ENCODE measurements at regions not wholly inside any gene's neighbourhood (a gene's known extent, or its start where the extent isn't known, plus 50 kb on each side); places are given as distances from the start of the nearest gene placed in this dataset.

- no peak for DNase-seq (ENCODE audit: low spot score)
Observed at GRCh38 chr2:226652983-226653765, 146.4 kb downstream of the IRS1 start.

- DNase-seq (ENCODE audit: low spot score) = no peak
Observed at GRCh38 chr2:226652369-226652768, 147.3 kb downstream of the IRS1 start.

- peak; percentile 50 for DNase-seq (ENCODE audit: low spot score)
Observed at GRCh38 chr2:226649871-226650660, 149.6 kb downstream of the IRS1 start.

GRCh38 chr2:226649201-226649600 lies 150.4 kb downstream of the IRS1 start:
- DNase-seq (ENCODE audit: low spot score) = no peak

GRCh38 chr2:226647621-226648518 lies 151.8 kb downstream of the IRS1 start:
- DNase-seq (ENCODE audit: low spot score) = no peak

GRCh38 chr2:226644399-226644865 lies 155.2 kb downstream of the IRS1 start:
- DNase-seq (ENCODE audit: low spot score) = no peak

GRCh38 chr2:226643946-226644282 lies 155.7 kb downstream of the IRS1 start:
- no peak for DNase-seq (ENCODE audit: low spot score)

- DNase-seq (ENCODE audit: low spot score) = no peak
Observed at GRCh38 chr2:226643030-226643945, 156.3 kb downstream of the IRS1 start.

- DNase-seq (ENCODE audit: low spot score) = no peak
Observed at GRCh38 chr2:226641008-226641407, 158.6 kb downstream of the IRS1 start.

- no peak for DNase-seq (ENCODE audit: low spot score)
Observed at GRCh38 chr2:226640501-226640900, 159.1 kb downstream of the IRS1 start.

- DNase-seq (ENCODE audit: low spot score) = no peak
Observed at GRCh38 chr2:226639550-226639949, 160.1 kb downstream of the IRS1 start.

GRCh38 chr2:226638576-226638975 lies 161.0 kb downstream of the IRS1 start:
- DNase-seq (ENCODE audit: low spot score) = no peak

- no peak for DNase-seq (ENCODE audit: low spot score)
Observed at GRCh38 chr2:226637383-226637782, 162.2 kb downstream of the IRS1 start.

- DNase-seq (ENCODE audit: low spot score) = no peak
Observed at GRCh38 chr2:226636586-226636985, 163.0 kb downstream of the IRS1 start.

GRCh38 chr2:226634943-226635604 lies 164.5 kb downstream of the IRS1 start:
- DNase-seq (ENCODE audit: low spot score) = no peak

GRCh38 chr2:226631671-226632070 lies 167.9 kb downstream of the IRS1 start:
- DNase-seq (ENCODE audit: low spot score) = no peak

GRCh38 chr2:226631187-226631586 lies 168.4 kb downstream of the IRS1 start:
- DNase-seq (ENCODE audit: low spot score) = no peak

GRCh38 chr2:226625946-226626345 lies 173.7 kb downstream of the IRS1 start:
- no peak for DNase-seq (ENCODE audit: low spot score)

GRCh38 chr2:226623587-226624368 lies 175.8 kb downstream of the IRS1 start:
- DNase-seq (ENCODE audit: low spot score) = no peak

- no peak for DNase-seq (ENCODE audit: low spot score)
Observed at GRCh38 chr2:226622484-226622883, 177.1 kb downstream of the IRS1 start.

All from CD4-positive, alpha-beta T cell treated with Interleukin-2 at 100 ng/mL for 4 hours (primary cell).